Thyroid gland (tissue), 4 donors: ENCODE measurements at regions not wholly inside any gene's neighbourhood (a gene's known extent, or its start where the extent isn't known, plus 50 kb on each side); places are given as distances from the start of the nearest gene placed in this dataset.

Experiments
- CTCF ChIP-seq, 6 experiments: fragments of 200-600 bp in 3 of 6; fragments of 450-650 bp in 3 of 6; sonication (generic) in 3 of 6; IDR thresholded peaks; one replicate each; pipeline ENCODE4 v1.5.1; 2016 to 2019; ENCODE audit warnings: antibody characterized with exemption in 6 of 6, mild to moderate bottlenecking in 2 of 6, inconsistent platforms in 1 of 6, moderate library complexity in 1 of 6
- POLR2A ChIP-seq, 2 donors: fragments of 450-650 bp; IDR thresholded peaks; one replicate each; pipeline ENCODE4 v1.6.1; 2017; ENCODE audit warnings: antibody characterized with exemption in 2 of 2, mild to moderate bottlenecking in 2 of 2, moderate library complexity in 1 of 2

GRCh38 chr12:72982356-72982755, 710.2 kb downstream of the TRHDE start:
- no peak for TF ChIP-seq CTCF (IDR thresholded peaks at IDR 0.05)
- no peak for TF ChIP-seq POLR2A (IDR thresholded peaks at IDR 0.05)
